ENCODE measurements at regions not wholly inside any gene's neighbourhood (a gene's known extent, or its start where the extent isn't known, plus 50 kb on each side); places are given as distances from the start of the nearest gene placed in this dataset.
"Not testable (repeated sequence)": the region's sequence is repeated elsewhere in the genome, so short reads cannot be mapped to it uniquely, and the experiment has no call there.

DNA sequence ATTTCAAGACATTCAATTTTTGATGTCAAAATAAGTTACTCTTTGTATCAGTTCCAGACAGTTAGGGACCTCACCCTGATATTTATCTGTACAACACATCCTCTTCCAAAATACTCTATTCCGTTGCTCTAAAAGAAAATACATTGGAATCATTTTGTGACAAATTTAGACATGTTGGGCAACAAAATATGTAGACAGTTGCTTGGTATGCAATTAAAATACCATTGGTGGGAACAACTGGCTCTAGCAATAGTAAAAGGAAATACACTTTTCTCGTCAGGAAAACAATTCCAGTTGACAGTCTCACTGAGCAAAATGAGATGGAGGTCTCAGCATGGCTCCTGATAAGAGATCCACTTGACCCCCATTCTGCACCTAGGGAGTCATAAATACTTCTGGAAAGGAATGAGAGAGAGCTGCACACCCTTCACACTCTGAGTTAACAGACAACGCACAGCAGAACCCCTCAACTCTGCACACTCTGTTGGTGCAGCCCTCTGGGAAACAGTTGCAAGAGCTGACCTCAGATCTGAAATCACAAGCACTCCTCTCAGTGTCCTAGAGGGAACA is 171.3 kb upstream of the NT5E start:
- no peak for DNase-seq

GRCh38 chr6:85276026-85276425 is 173.9 kb upstream of the NT5E start:
- DNase-seq = not testable (repeated sequence)

- no peak for DNase-seq
These were observed 174.4 kb upstream of the NT5E start for GRCh38 chr6:85275338-85275985.

- DNase-seq = no peak
These were observed 176.0 kb upstream of the NT5E start for GRCh38 chr6:85273870-85274269.

GRCh38 chr6:85273046-85273445 is 176.8 kb upstream of the NT5E start:
- DNase-seq = no peak

DNA sequence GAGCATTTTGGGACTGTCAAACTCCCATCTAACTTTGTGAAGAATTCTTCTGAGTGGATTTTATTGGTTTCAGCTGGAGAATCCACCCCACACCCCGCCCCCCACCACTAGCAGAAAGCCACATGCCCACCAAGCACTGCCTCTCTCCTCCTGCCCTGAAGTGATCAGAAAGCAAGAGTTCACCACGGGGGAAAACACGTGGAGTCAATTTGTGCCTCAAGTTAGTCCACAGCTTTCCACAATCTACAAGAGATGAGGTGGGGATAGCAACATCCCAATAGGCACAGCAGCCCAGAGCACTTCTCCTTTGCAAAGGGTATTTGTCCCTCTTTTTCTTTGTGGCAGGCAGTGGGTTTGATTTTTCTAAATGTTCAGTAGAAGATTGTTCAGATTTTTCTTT is 177.3 kb upstream of the NT5E start:
- DNase-seq = no peak

GRCh38 chr6:85262621-85263020 is 187.3 kb upstream of the NT5E start:
- DNase-seq = no peak

DNA sequence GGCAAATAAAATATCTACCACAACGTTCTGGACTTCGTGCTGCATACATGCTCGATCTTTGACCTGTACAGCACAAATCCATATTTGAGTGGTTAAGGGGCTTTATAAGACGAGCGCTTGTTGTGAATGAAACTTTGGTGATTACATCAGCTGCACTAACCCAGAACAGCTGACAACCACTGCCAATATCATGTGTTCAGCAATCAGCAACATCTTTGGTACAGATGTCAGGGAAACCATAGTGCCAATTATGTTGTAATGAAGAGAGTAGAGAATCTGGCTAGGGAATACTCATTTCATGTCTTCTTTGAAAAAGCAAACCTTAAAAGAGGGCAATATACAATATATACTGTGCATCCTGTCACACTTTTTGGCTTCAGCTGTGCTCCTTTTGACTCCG is 188.6 kb upstream of the NT5E start:
- DNase-seq = no peak

DNA sequence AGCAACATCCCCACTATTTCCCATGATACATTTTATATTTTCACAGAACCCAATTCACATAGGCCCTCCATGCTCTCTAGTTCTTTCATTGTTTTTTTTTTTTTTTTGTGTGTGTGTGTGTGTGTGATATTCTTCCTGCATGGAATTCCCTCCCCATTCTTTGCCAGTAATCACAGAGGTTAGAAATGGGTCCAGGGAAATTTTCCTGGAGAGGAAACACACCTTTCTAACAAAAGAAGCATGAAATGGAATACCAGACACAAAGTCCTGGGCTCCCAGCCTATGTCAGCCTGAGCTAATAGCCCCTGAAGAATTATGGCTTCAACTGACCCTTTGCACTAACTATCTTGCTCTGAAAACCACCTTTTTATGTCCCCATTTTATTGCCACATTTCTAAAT is 194.2 kb upstream of the NT5E start:
- no peak for DNase-seq

DNA sequence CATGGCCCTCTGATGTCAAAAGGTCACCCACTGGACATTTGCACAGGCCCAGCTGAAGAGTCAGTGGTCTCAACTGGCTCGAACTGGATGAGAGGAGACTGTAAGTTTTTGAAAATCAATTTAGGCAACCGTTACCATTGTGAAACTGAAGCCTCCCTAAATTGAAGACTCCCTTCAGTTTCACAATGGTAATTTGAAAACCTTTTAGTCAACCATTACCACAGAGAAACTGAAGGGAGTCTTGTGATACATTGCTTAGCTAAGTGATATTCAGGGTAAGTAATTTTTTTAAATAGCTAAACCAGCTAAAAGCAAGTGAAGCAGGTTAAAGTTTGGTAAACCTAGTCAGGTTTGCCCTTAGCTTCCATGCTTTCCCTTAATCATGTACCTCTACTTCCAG is 197.3 kb upstream of the NT5E start:
- DNase-seq = no peak

DNA sequence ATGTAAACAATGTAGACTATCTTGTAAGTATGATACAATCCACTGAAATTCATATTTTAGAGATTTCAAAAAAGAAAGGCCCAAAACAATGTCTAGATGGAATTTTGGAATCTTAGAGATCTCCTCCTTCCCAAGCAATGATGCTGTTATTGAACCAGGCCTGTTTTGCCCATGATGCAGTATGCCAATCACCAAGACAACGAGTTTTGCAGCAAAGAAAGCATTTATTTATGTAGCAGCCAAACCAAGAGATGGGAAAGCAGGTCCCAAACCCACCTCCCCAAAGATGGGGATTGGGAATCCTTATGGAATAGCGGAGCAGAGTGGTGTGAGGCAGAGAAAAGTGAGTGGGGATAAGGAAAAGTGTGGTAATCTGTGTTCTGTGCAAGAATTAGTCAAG is 197.8 kb upstream of the NT5E start:
- DNase-seq = no peak

GRCh38 chr6:85251300-85251699 is 198.6 kb upstream of the NT5E start:
- DNase-seq = no peak

DNA sequence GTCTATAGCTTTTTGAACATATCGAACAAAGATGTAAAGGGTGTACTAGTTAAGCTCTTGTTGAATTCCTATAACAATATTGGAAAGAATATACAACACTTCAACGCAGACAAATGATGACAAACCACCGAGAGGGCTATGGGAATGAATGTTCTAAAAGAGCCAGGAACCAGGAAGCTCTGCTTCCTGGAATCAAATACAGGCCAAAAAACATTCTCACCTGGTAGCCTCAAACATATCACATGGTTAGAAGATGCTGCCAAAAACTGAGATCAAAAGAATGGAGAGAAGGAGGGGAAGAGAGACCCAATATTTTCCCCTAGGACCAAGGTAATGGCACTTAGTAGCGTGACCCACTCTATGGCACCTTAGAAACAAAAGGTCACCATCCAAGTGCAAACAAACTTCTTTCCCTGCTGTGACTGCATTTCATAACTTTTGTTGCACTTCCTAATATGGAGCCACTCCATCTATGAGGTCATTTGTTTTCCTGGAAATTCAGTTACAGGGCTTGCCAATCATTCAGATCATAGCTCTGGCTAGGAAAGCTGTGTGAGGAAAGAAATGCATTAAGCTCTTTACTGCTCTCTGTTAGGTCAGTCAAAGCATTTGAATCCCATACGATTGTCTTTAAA is 199.2 kb upstream of the NT5E start:
- no peak for DNase-seq

GRCh38 chr6:85245004-85245403 is 204.9 kb upstream of the NT5E start:
- no peak for DNase-seq

- DNase-seq = no peak
These were observed 208.3 kb upstream of the NT5E start for GRCh38 chr6:85241498-85242052.

DNA sequence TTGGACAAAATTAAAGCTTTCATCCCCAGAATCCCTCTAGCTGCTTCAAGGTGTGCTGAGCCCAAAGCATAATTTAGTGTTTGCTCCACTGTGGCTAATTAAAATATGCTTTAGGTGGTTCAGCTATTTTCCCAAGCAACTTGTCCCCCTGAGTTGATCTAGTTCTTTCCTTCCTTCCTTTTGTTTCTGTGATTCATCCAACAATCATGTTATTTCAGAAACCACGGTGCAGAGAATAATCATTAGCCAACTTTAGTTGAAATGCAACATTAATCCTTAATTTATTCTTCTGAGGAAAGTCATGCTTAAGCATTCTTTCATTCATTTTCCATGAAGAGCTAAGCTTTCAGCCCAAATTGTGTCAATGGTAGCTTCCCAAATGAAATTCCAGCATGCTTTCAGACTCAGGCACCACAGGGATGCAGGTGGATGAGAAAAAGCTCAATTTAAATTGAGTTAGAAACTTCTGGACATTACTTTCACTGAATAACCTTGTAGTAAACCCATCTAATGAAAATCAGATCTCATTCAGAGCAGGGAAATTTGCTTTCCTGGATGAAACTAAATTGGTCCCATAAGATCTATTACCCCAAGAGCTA is 209.0 kb upstream of the NT5E start:
- DNase-seq = no peak

DNA sequence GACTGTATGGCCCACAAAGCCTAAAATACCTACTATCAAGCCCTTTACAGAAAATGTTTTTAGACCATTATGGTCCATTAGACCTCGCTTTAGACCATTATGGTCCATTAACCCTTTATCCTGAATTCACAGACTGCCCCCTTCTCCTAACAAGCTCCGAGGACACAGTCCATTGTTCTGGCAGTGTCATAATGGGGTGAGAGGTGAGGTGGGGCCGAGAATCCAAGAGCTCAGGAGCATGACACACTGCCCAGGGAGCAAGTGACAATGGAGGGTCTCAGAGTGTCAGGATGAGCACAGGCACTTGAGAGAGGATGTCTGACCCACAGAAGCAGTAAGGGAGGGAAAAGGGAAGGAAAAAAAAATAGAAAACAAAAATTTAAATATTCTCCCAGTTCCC is 212.4 kb upstream of the NT5E start:
- DNase-seq = no peak

GRCh38 chr6:85236636-85237035 is 213.2 kb upstream of the NT5E start:
- no peak for DNase-seq

DNA sequence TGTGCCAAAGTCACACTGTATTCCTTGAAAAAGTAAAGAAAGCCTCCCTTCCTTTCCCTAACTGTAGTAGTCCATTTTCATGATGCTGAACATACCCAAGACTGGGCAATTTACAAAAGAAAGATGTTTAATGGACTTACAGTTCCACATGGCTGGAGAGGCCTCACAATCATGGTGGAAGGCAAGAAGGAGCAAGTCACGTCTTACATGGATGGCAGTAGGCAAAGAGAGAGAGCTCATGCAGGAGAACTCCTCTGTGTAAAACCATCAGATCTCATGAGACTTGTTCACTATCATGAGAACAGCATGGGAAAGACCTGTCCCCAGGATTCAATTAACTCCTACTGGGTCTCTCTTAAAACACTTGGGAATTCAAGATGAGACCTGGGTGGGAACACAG is 222.5 kb upstream of the NT5E start:
- DNase-seq = not testable (repeated sequence)

DNA sequence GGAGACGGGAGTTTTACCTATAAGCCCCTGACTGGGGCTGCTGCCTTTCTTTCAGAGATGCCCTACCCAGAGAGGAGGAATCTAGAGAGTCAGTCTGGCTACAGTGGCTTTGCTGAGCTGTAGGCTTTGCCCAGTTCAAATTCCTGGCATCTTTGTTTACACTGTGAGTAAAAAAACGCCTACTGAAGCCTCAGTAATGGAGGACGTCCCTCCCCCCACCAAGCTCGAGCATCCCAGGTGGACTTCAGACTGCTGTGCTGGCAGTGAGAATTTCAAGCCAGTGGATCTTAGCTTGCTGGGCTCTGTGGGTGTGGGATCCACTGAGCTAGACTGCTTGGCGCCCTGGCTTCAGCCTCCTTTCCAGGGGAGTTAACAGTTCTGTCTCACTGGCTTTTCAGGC is 237.1 kb upstream of the NT5E start:
- DNase-seq = not testable (repeated sequence)

DNA sequence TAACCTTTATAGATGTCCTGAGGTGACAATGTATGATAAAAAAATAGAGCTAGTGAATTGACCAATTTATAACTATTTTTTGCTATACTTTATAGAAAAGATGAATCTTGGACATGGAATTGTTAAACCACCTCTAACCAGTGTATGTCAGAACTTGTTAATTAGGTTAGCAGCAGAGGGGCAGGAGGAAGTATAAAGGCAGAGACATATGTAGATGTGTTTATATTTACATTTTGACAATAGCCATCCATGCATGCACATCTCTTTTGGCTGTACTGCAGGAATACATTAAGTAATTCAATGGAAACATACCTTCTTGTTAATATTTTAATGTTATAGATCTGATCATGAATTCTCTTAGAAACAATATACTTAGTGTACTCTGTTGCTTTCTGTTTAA is 254.6 kb upstream of the NT5E start:
- DNase-seq = no peak

DNA sequence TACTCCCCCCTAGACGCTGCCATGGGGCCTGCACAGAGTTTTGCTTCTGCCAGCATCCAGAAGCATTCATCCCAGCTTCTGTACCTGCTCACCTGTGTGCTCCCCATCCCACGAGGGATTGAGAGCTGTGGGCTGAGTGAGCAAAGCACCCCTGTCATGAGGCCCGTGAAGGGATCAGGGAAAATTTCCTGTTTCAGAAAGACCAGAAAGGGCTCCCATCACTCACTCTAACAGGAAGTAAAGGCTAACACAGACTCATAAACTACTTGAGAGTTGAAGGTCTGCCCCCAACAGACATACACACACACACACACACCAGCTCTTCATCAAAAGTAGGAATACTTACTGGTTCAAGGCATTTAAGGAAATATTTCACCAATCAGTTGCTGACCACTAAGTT is 256.5 kb upstream of the NT5E start:
- DNase-seq = no peak

DNA sequence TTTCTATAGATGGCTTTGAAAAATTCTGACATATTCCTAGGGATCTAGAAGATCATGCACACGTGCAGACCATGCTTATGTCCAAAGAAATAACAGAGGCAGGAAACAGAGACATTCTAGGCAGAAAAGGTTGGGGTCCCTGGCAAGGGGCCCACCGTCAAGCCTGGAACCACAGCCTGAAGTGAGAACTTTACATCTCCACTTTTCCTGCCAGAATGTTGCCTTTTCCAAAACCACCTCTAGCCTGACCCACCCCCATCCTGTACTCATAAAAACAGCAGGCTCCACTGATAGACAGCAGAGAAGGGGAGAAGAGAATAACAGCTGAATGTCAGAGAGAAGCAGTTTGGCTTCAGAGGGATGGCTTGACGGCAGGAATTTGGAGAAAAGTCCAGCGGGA is 257.3 kb upstream of the NT5E start:
- no peak for DNase-seq

DNA sequence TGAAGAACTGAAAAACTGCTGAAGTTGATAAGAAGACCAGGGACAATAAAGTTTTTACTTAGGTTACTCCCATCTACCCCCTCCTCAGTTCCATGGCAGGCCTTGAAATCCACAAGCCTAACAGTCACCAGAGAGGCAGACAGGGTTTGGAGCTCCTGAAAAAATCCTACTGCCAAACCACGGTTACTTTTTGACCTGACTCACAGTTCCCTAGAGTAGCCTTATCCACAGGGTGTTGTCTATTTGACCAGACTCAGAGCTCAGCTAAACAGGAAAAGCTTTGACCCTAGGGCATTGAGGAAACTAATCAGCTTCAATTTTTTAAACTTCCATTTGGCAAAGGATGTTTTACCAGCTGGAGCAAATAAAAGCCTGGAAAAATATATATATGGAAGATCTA is 257.7 kb upstream of the NT5E start:
- DNase-seq = no peak
